ENCODE measurements at regions not wholly inside any gene's neighbourhood (a gene's known extent, or its start where the extent isn't known, plus 50 kb on each side); places are given as distances from the start of the nearest gene placed in this dataset.

- TF ChIP-seq, protein P1, sequence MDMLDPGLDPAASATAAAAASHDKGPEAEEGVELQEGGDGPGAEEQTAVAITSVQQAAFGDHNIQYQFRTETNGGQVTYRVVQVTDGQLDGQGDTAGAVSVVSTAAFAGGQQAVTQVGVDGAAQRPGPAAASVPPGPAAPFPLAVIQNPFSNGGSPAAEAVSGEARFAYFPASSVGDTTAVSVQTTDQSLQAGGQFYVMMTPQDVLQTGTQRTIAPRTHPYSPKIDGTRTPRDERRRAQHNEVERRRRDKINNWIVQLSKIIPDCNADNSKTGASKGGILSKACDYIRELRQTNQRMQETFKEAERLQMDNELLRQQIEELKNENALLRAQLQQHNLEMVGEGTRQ (IDR thresholded peaks at IDR 0.05; ENCODE audit: borderline replicate concordance, low read depth, low read length): no peak
- TF ChIP-seq YY1 (IDR thresholded peaks at IDR 0.05; ENCODE audit: low read depth) (no peak), POLR2AphosphoS5 (IDR thresholded peaks at IDR 0.05; ENCODE audit: low read depth, low read length) (no peak), SIN3A (IDR thresholded peaks at IDR 0.05; ENCODE audit: borderline replicate concordance, low read depth, low read length) (no peak), CTCF (IDR thresholded peaks at IDR 0.05) (no peak), RCOR1 (IDR thresholded peaks at IDR 0.05; ENCODE audit: low read length) (no peak), NFIC (IDR thresholded peaks at IDR 0.05; ENCODE audit: borderline replicate concordance) (no peak), PBX3 (IDR thresholded peaks at IDR 0.05) (no peak), ELF1 (IDR thresholded peaks at IDR 0.05) (no peak)
- TF ChIP-seq, protein P2, sequence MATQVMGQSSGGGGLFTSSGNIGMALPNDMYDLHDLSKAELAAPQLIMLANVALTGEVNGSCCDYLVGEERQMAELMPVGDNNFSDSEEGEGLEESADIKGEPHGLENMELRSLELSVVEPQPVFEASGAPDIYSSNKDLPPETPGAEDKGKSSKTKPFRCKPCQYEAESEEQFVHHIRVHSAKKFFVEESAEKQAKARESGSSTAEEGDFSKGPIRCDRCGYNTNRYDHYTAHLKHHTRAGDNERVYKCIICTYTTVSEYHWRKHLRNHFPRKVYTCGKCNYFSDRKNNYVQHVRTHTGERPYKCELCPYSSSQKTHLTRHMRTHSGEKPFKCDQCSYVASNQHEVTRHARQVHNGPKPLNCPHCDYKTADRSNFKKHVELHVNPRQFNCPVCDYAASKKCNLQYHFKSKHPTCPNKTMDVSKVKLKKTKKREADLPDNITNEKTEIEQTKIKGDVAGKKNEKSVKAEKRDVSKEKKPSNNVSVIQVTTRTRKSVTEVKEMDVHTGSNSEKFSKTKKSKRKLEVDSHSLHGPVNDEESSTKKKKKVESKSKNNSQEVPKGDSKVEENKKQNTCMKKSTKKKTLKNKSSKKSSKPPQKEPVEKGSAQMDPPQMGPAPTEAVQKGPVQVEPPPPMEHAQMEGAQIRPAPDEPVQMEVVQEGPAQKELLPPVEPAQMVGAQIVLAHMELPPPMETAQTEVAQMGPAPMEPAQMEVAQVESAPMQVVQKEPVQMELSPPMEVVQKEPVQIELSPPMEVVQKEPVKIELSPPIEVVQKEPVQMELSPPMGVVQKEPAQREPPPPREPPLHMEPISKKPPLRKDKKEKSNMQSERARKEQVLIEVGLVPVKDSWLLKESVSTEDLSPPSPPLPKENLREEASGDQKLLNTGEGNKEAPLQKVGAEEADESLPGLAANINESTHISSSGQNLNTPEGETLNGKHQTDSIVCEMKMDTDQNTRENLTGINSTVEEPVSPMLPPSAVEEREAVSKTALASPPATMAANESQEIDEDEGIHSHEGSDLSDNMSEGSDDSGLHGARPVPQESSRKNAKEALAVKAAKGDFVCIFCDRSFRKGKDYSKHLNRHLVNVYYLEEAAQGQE (IDR thresholded peaks at IDR 0.05; ENCODE audit: low read depth, low read length): no peak
These were observed 227.4 kb upstream of the PROK2 start for GRCh38 chr3:72012363-72012762.
